ENCODE measurements at regions not wholly inside any gene's neighbourhood (a gene's known extent, or its start where the extent isn't known, plus 50 kb on each side); places are given as distances from the start of the nearest gene placed in this dataset.

GRCh38 chr2:21944536-21944935, 820.8 kb downstream of the TDRD15 start:
- TF ChIP-seq CREB1 (CRISPR knock-in tag; IDR thresholded peaks at IDR 0.05), result no peak
- TF ChIP-seq, protein P1, sequence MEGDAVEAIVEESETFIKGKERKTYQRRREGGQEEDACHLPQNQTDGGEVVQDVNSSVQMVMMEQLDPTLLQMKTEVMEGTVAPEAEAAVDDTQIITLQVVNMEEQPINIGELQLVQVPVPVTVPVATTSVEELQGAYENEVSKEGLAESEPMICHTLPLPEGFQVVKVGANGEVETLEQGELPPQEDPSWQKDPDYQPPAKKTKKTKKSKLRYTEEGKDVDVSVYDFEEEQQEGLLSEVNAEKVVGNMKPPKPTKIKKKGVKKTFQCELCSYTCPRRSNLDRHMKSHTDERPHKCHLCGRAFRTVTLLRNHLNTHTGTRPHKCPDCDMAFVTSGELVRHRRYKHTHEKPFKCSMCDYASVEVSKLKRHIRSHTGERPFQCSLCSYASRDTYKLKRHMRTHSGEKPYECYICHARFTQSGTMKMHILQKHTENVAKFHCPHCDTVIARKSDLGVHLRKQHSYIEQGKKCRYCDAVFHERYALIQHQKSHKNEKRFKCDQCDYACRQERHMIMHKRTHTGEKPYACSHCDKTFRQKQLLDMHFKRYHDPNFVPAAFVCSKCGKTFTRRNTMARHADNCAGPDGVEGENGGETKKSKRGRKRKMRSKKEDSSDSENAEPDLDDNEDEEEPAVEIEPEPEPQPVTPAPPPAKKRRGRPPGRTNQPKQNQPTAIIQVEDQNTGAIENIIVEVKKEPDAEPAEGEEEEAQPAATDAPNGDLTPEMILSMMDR (IDR thresholded peaks at IDR 0.05), result no peak

Data from WTC11 (cell line).